AG09319 (cell line): ENCODE measurements at regions not wholly inside any gene's neighbourhood (a gene's known extent, or its start where the extent isn't known, plus 50 kb on each side); places are given as distances from the start of the nearest gene placed in this dataset.
"Not testable (repeated sequence)": the region's sequence is repeated elsewhere in the genome, so short reads cannot be mapped to it uniquely, and the experiment has no call there.

ENCODE experiments used
- DNase-seq: peaks from one replicate; pipeline ENCODE4 v3.0.0-alpha.2; 2010; ENCODE audit warnings: low read depth; ENCODE audit errors: extremely low read depth
- TF ChIP-seq, protein P1 (sequence below): IDR thresholded peaks from 2 replicates; pipeline ENCODE4 v1.5.1; 2011; ENCODE audit warnings: low read depth, mild to moderate bottlenecking, inconsistent platforms, low read length, moderate library complexity

DNA sequence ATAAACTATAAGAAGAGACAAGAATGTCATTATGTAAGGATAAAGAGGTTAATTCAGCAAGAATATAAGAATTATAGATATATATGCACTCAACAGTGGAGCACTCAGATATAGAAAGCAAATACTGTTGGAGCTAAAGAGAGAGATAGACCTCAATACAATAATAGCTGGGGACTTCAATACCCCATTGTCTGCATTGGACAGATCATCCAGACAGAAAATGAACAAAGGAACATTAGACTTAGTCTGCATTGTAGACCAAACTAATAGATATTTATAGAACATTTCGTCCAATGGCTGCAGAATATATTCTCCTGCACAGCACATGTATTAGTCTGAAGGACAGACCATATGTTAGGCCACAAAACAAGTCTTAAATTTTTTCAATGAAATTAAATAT lies 777.1 kb downstream of the CDH18 start:
- DNase-seq = no peak
- TF ChIP-seq, protein P1, sequence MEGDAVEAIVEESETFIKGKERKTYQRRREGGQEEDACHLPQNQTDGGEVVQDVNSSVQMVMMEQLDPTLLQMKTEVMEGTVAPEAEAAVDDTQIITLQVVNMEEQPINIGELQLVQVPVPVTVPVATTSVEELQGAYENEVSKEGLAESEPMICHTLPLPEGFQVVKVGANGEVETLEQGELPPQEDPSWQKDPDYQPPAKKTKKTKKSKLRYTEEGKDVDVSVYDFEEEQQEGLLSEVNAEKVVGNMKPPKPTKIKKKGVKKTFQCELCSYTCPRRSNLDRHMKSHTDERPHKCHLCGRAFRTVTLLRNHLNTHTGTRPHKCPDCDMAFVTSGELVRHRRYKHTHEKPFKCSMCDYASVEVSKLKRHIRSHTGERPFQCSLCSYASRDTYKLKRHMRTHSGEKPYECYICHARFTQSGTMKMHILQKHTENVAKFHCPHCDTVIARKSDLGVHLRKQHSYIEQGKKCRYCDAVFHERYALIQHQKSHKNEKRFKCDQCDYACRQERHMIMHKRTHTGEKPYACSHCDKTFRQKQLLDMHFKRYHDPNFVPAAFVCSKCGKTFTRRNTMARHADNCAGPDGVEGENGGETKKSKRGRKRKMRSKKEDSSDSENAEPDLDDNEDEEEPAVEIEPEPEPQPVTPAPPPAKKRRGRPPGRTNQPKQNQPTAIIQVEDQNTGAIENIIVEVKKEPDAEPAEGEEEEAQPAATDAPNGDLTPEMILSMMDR = no peak

DNA sequence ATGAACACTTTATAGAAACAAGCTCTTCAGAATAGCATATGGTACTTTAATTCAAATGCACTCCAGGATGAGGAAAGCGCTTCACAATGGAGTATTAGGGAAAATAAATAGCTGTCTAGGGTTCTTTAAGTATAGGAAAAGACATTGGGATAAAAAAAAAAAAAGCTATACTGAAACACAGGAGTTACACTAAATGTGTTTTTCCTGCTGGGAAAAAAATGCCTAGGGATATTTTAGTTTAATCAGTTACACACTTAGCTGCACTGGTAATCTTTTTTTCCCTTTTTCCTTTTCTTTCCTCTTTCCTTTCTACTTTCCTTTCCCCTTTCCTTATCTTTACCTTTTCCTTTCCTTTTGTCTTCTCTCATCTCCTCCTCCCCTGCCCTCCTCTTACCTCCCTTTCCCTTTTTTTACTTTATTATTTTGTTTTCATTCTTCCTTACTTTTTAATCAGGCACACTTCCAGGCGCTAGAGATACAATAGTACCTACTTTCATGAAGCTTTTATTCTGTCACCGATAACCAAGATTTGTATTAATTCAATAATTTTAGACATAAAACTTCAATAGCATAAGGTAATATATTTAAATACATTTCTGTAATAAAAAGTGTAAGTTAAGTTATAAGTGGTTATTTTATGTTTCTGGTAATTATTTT lies 758.7 kb downstream of the CDH18 start:
- DNase-seq = no peak
- TF ChIP-seq, protein P1 = no peak

DNA sequence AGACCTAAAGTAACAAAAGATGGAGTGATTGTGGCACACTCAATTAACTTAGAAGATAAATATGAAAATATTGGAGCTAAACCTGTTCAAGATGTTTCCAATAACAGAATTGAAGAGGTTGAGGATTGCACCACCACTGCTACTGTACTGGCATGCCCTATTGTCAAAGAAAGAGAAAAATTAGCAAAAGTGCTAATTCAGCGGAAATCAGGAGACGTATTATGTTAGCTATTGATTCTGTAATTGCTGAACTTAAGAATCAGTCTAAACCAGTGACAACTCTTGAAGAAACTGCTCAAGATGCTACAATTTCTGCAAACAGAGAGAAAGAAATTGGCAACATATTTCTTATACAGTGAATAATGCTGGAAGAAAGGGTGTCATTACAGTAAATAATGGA lies 754.4 kb downstream of the CDH18 start:
- DNase-seq = no peak

DNA sequence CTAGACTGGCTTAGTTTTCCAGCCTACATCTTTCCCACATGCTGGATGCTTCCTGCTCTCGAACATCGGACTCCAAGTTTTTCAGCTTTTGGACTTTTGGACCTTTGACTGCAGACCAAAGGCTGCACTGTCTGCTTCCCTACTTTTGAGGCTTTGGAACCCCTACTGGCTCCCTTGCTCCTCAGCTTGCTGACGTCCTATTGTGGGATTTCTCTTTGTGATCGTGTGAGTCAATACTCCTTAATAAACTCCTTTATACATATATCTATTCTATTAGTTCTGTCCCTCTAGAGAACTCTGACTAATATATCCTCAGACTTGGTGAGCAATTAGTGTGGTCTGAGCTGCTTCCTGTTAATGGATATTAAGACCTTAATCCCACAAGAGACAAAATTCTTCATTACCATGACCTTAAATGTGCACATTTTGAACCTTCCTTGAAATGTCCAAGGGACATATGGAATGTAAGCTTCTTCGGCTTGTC lies 752.9 kb downstream of the CDH18 start:
- no peak for DNase-seq
- TF ChIP-seq, protein P1 = no peak

More for the DNA sequence above, 754.4 kb downstream of the CDH18 start:
- TF ChIP-seq, protein P1 = no peak

DNA sequence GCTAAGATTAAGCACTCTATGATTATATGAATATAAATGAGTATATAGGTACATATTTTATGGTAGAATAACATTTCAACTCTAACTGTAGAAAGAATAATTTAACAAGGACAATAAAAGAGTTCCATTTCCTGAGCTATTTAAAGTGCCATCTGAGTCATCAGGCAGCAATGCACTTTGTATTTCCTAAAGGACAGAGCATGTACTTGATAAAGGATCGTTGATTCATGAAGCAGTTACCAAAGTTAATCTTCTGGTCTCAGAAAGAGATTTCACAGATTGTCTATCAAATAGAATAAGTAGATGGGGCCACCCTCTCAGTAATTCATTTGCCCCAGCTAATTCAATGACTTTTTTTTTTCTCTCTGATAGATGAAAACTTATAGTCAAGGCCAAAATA lies 747.8 kb downstream of the CDH18 start:
- TF ChIP-seq, protein P1 = no peak
- no peak for DNase-seq

DNA sequence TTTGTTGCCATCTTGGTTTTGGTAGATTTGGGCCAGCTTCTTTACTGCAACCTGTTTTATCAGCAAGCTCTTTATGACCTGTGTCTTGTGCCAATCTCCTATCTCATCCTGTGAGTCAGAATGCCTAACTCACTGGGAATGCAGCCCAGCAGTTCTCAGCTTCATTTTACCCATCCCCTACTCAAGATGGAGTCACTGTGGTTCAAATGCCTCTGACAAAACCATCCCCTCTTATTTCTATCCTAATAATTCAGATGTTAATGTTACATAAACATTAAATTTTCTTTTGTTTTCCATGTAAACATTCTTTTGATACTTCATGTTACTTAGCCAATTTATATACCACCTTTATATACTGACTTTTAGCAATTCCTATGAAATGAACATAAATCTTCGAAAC lies 746.3 kb downstream of the CDH18 start:
- no peak for DNase-seq
- TF ChIP-seq, protein P1 = no peak

DNA sequence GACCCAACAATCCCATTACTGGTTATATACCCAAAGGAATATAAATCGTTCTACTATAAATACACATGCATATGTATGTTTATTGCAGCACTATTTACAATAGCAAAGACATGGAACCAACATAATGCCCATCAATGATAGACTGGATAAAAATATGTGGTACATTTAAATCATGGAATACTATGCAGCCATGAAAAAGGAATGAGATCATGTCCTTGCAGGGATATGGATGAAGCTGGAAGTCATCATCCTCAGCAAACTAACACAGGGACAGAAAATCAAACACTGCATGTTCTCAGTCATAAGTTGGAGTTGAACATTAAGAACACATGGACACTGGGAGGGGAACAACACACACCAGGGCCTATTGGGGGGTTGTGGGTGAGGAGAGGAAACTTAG lies 741.8 kb downstream of the CDH18 start:
- not testable (repeated sequence) for DNase-seq

DNA sequence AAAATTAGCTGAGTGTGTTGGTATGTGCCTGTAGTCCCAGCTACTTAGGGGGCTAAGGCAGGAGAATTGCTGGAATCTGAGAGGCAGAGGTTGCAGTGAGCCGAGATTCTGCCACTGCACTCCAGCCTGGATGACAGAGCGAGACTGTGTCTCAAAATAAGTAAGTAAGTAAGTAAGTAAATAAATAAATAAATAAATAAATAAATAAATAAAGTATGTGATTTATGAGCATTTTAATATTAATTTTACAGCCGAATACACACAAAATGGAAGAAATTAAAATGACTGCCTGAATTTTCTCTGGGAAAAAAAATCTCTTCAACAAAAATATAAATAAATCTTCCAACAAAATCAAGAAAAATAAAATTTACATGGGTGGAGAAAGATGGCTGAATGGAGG lies 740.7 kb downstream of the CDH18 start:
- no peak for DNase-seq
- TF ChIP-seq, protein P1 = no peak
